HG02943 (cell line): ENCODE measurements at regions not wholly inside any gene's neighbourhood (a gene's known extent, or its start where the extent isn't known, plus 50 kb on each side); places are given as distances from the start of the nearest gene placed in this dataset.

ENCODE experiments used
- ATAC-seq: cut with Tn5 transposase; IDR thresholded peaks from one replicate; pipeline ENCODE4 v1.9.1; 2021; ENCODE audit warnings: mild to moderate bottlenecking, low read depth, moderate library complexity; ENCODE audit not compliant: unreplicated experiment

- no peak for ATAC-seq
Measured at GRCh38 chr5:60285910-60286309, 392.4 kb upstream of the PDE4D start.

- no peak for ATAC-seq
Measured at GRCh38 chr5:60280943-60281342, 387.4 kb upstream of the PDE4D start.

- no peak for ATAC-seq
Measured at GRCh38 chr5:60277941-60278340, 384.4 kb upstream of the PDE4D start.

GRCh38 chr5:60274747-60275146 lies 381.2 kb upstream of the PDE4D start:
- no peak for ATAC-seq

- ATAC-seq: no peak
Measured at GRCh38 chr5:60271517-60271916, 378.0 kb upstream of the PDE4D start.

GRCh38 chr5:60267907-60268306 lies 374.4 kb upstream of the PDE4D start:
- no peak for ATAC-seq

- no peak for ATAC-seq
Measured at GRCh38 chr5:60263346-60263745, 369.8 kb upstream of the PDE4D start.

GRCh38 chr5:60262576-60263295 lies 369.2 kb upstream of the PDE4D start:
- no peak for ATAC-seq

- no peak for ATAC-seq
Measured at GRCh38 chr5:60261732-60262131, 368.2 kb upstream of the PDE4D start.

GRCh38 chr5:60260658-60261057 lies 367.1 kb upstream of the PDE4D start:
- ATAC-seq: no peak

GRCh38 chr5:60259730-60260129 lies 366.2 kb upstream of the PDE4D start:
- ATAC-seq: no peak

GRCh38 chr5:60257596-60258271 lies 364.2 kb upstream of the PDE4D start:
- no peak for ATAC-seq

GRCh38 chr5:60256546-60256945 lies 363.0 kb upstream of the PDE4D start:
- no peak for ATAC-seq

- peak; percentile 98 for ATAC-seq
Measured at GRCh38 chr5:60248901-60249300, 355.4 kb upstream of the PDE4D start.

GRCh38 chr5:60243713-60244112 lies 350.2 kb upstream of the PDE4D start:
- no peak for ATAC-seq

- ATAC-seq: no peak
Measured at GRCh38 chr5:60232036-60232795, 338.7 kb upstream of the PDE4D start.

GRCh38 chr5:60230456-60230855 lies 336.9 kb upstream of the PDE4D start:
- ATAC-seq: no peak

GRCh38 chr5:60229691-60230185 lies 336.2 kb upstream of the PDE4D start:
- no peak for ATAC-seq

GRCh38 chr5:60228676-60229075 lies 335.1 kb upstream of the PDE4D start:
- no peak for ATAC-seq

- no peak for ATAC-seq
Measured at GRCh38 chr5:60226128-60226527, 332.6 kb upstream of the PDE4D start.

- no peak for ATAC-seq
Measured at GRCh38 chr5:60223342-60223741, 329.8 kb upstream of the PDE4D start.
